HepG2 (cell line): ENCODE measurements at regions not wholly inside any gene's neighbourhood (a gene's known extent, or its start where the extent isn't known, plus 50 kb on each side); places are given as distances from the start of the nearest gene placed in this dataset.

ENCODE experiments used
- ATAC-seq: fragments of 200-7000 bp; cut with Tn5 transposase; 3 replicates; pipeline ENCODE4 v1.9.1; 2020; ENCODE audit warnings: mild to moderate bottlenecking, moderate library complexity
- BruUV-seq: library from RNA; stranded (reverse); fragments of 400-500 nt; replicated peaks from 2 replicates; lab custom pipeline; 2021; lab: Mats Ljungman, UMichigan
- CTCF ChIA-PET: fragments of 300-600 bp; formaldehyde crosslinking; extraction: SDS; loops from one replicate; lab custom pipeline; 2021; ENCODE audit warnings: low total read pairs, inconsistent platforms, low intra/inter-chr PET ratio; lab: Yijun Ruan, JAX
- POLR2A ChIA-PET: fragments of 350-600 bp; sonication (Branson Sonifier 250); formaldehyde crosslinking; loops from one replicate; lab custom pipeline; 2020; ENCODE audit warnings: antibody characterized with exemption, inconsistent platforms; lab: Yijun Ruan, JAX
- DNase-seq: peaks from one replicate; pipeline ENCODE4 v3.0.0-alpha.2; 2015; ENCODE audit warnings: low spot score
- FAIRE-seq: peaks from 3 replicates; lab custom pipeline; 2011; peaks lifted over from hg19 to GRCh38; lab: Jason Lieb, UNC
- H2AFZ ChIP-seq: one replicate; pipeline ENCODE4 v1.6.1; 2011; ENCODE audit warnings: low read length, inconsistent platforms
- H3K27ac ChIP-seq: fragments of 300-600 bp; 3 replicates; pipeline ENCODE4 v1.8.0; 2011; ENCODE audit warnings: mixed run types, mild to moderate bottlenecking, mixed read lengths, low read length, inconsistent platforms; ENCODE audit not compliant: insufficient read depth; ENCODE audit errors: extremely low read length
- H3K27me3 ChIP-seq, 2 experiments: fragments of 200-600 bp in 1 of 2; 2 replicates in 1 of 2; 3 replicates in 1 of 2; pipeline versions ENCODE4 v1.6.0 to v1.8.0; 2011; ENCODE audit warnings: low read length in 2 of 2, mild to moderate bottlenecking in 2 of 2, moderate library complexity in 2 of 2, inconsistent platforms in 1 of 2; ENCODE audit not compliant: insufficient read depth in 2 of 2, control insufficient read depth in 1 of 2
- H3K36me3 ChIP-seq, 2 experiments: fragments of 200-600 bp in 1 of 2; replicated peaks in 1 of 2; 2 replicates in 1 of 2; 3 replicates in 1 of 2; pipeline versions ENCODE4 v1.5.1 to v1.8.0; 2011; ENCODE audit warnings: low read length in 2 of 2, inconsistent platforms in 1 of 2; ENCODE audit not compliant: insufficient read depth in 2 of 2, control insufficient read depth in 1 of 2
- H3K4me1 ChIP-seq: 2 replicates; pipeline ENCODE4 v1.5.1; 2012; ENCODE audit warnings: low read length, inconsistent platforms; ENCODE audit not compliant: insufficient read depth
- H3K4me2 ChIP-seq: 2 replicates; pipeline ENCODE4 v1.6.0; 2011; ENCODE audit warnings: low read depth, low read length, inconsistent platforms
- H3K4me3 ChIP-seq, 3 experiments: fragments of 200-600 bp in 1 of 3; sonication (generic), shearing (Covaris generic) in 1 of 3; replicated peaks in 1 of 3; 2 replicates each; pipeline ENCODE4 v1.5.1; 2011 to 2016; ENCODE audit warnings: low read length in 3 of 3, inconsistent platforms in 2 of 3, low read depth in 2 of 3, mild to moderate bottlenecking in 2 of 3, control low read depth in 1 of 3, mixed read lengths in 1 of 3; ENCODE audit not compliant: insufficient read depth in 1 of 3
- H3K79me2 ChIP-seq: one replicate; pipeline ENCODE4 v1.6.1; 2011; ENCODE audit warnings: low read length, inconsistent platforms; ENCODE audit not compliant: insufficient read depth
- H3K9ac ChIP-seq: 2 replicates; pipeline ENCODE4 v1.6.0; 2011; ENCODE audit warnings: mild to moderate bottlenecking, low read depth, low read length, inconsistent platforms; ENCODE audit not compliant: insufficient read depth
- H3K9me3 ChIP-seq: 2 replicates; pipeline ENCODE4 v1.5.1; 2012; ENCODE audit warnings: mild to moderate bottlenecking, low read length
- H4K20me1 ChIP-seq: 2 replicates; pipeline ENCODE4 v1.6.0; 2011; ENCODE audit warnings: inconsistent platforms, mild to moderate bottlenecking, low read length, moderate library complexity; ENCODE audit not compliant: insufficient read depth
- ADNP ChIP-seq: sonication (generic); formaldehyde crosslinking; IDR thresholded peaks from 2 replicates; pipeline ENCODE4 v1.4.0; 2020; ENCODE audit warnings: missing genetic modification reagents
- NONO ChIP-seq, 2 experiments: fragments of 450-650 bp in 1 of 2; sonication (generic) in 1 of 2; formaldehyde crosslinking in 1 of 2; IDR thresholded peaks in 1 of 2; conservative IDR thresholded peaks in 1 of 2; 2 replicates each; pipeline versions ENCODE4 v1.6.1 to v1.8.0; 2017 to 2022; ENCODE audit warnings: mild to moderate bottlenecking in 1 of 2, missing genetic modification reagents in 1 of 2, moderate library complexity in 1 of 2
- ZSCAN9 ChIP-seq: IDR thresholded peaks from 2 replicates; pipeline ENCODE4 v1.6.1; 2016; ENCODE audit warnings: borderline replicate concordance
- WGBS: methylation state at CpG from one replicate; pipeline ENCODE4 v1.1.6; 2017; ENCODE audit warnings: low lambda C conversion rate; 5-methylcytosine and 5-hydroxymethylcytosine counted together
- in situ Hi-C: cut with HindIII; loops from 2 replicates; pipeline ENCODE4 v1.10.0; 2017; ENCODE audit warnings: low pct_unique_long_range_greater_than_20kb; ENCODE audit not compliant: extremely low pct_ligation_motif_present
- intact Hi-C: fragments of 100-400 bp; cut with micrococcal nuclease; formaldehyde crosslinking; loops from one replicate; pipeline ENCODE4 v1.10.0; 2022; ENCODE audit not compliant: unreplicated experiment
- TF ChIP-seq, protein P1 (sequence below): sonication (generic); formaldehyde crosslinking; conservative IDR thresholded peaks from 2 replicates; pipeline ENCODE4 v1.4.0; 2020; ENCODE audit warnings: missing genetic modification reagents
- TF ChIP-seq, protein P2 (sequence below): sonication (generic); formaldehyde crosslinking; IDR thresholded peaks from 2 replicates; pipeline ENCODE4 v1.4.0; 2020; ENCODE audit warnings: mild to moderate bottlenecking, missing genetic modification reagents, borderline replicate concordance

GRCh38 chr2:133849341-133849740 lies 281.1 kb upstream of the NCKAP5 start:
- no peaks in the 10 kb centered on the region for H3K4me1 ChIP-seq
- no peaks in the 10 kb centered on the region for H3K9me3 ChIP-seq
- no peak overlapping the region for H3K4me3 ChIP-seq
- POLR2A ChIA-PET: no interaction called here
- H2AFZ ChIP-seq: no peak overlapping the region
- CTCF ChIA-PET: no interaction called here
- no peaks in the 10 kb centered on the region for H3K79me2 ChIP-seq
- no peak overlapping the region for H3K4me2 ChIP-seq
- FAIRE-seq (no peak), ATAC-seq (no peak), DNase-seq (no peak)
- in situ Hi-C loops (loop anchor here (10.0 kb wide), 1 partner anchor 1195 kb away; no protein-coding TSS in a partner anchor), intact Hi-C loops (loop anchor here (10.0 kb wide), 1 partner anchor 1585 kb away; no protein-coding TSS in a partner anchor)
- H3K9ac ChIP-seq: no peak overlapping the region
- BruUV-seq: no TSS peak
- no peak overlapping the region for H3K27ac ChIP-seq
- H3K27me3 ChIP-seq: peaks cover 0 to 1% of the 10 kb centered on the region in 2 experiments; a peak in 3 of 5 replicates
- no peaks in the 10 kb centered on the region for H4K20me1 ChIP-seq
- H3K36me3 ChIP-seq: no peaks in the 10 kb centered on the region
- TF ChIP-seq NONO (IDR thresholded peaks at IDR 0.05) (no peak), NONO (CRISPR knock-in tag; conservative IDR thresholded peaks at IDR 0.05) (no peak), ADNP (CRISPR knock-in tag) (no peak), ZSCAN9 (CRISPR knock-in tag) (no peak)
- TF ChIP-seq, protein P1, sequence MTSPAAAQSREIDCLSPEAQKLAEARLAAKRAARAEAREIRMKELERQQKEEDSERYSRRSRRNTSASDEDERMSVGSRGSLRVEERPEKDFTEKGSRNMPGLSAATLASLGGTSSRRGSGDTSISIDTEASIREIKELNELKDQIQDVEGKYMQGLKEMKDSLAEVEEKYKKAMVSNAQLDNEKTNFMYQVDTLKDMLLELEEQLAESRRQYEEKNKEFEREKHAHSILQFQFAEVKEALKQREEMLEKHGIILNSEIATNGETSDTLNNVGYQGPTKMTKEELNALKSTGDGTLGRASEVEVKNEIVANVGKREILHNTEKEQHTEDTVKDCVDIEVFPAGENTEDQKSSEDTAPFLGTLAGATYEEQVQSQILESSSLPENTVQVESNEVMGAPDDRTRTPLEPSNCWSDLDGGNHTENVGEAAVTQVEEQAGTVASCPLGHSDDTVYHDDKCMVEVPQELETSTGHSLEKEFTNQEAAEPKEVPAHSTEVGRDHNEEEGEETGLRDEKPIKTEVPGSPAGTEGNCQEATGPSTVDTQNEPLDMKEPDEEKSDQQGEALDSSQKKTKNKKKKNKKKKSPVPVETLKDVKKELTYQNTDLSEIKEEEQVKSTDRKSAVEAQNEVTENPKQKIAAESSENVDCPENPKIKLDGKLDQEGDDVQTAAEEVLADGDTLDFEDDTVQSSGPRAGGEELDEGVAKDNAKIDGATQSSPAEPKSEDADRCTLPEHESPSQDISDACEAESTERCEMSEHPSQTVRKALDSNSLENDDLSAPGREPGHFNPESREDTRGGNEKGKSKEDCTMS (CRISPR knock-in tag): no peak
- TF ChIP-seq, protein P2, sequence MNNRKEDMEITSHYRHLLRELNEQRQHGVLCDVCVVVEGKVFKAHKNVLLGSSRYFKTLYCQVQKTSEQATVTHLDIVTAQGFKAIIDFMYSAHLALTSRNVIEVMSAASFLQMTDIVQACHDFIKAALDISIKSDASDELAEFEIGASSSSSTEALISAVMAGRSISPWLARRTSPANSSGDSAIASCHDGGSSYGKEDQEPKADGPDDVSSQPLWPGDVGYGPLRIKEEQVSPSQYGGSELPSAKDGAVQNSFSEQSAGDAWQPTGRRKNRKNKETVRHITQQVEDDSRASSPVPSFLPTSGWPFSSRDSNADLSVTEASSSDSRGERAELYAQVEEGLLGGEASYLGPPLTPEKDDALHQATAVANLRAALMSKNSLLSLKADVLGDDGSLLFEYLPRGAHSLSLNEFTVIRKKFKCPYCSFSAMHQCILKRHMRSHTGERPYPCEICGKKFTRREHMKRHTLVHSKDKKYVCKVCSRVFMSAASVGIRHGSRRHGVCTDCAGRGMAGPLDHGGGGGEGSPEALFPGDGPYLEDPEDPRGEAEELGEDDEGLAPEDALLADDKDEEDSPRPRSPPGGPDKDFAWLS (CRISPR knock-in tag): no peak
- 0% methylated on average over 1 of the region's 1 CpG for WGBS
